HEK293T (cell line): ENCODE measurements at regions not wholly inside any gene's neighbourhood (a gene's known extent, or its start where the extent isn't known, plus 50 kb on each side); places are given as distances from the start of the nearest gene placed in this dataset.

Experiments used
- FOXK2 ChIP-seq: fragments of 450-650 bp; IDR thresholded peaks from 2 replicates; pipeline ENCODE4 v1.6.1; 2016; ENCODE audit warnings: mild to moderate bottlenecking
- TARDBP ChIP-seq: fragments of 450-650 bp; IDR thresholded peaks from 2 replicates; pipeline ENCODE4 v1.6.1; 2016

GRCh38 chr7:64431838-64432237 is 118.1 kb downstream of the ZNF736 start:
- no peak for TF ChIP-seq FOXK2
- TF ChIP-seq TARDBP: no peak
